Erythroblast (primary cell): ENCODE measurements at regions not wholly inside any gene's neighbourhood (a gene's known extent, or its start where the extent isn't known, plus 50 kb on each side); places are given as distances from the start of the nearest gene placed in this dataset.

Source experiments
- GATA1 ChIP-seq: IDR thresholded peaks from 2 replicates; pipeline ENCODE4 v1.6.1; 2011; ENCODE audit warnings: low read depth, mild to moderate bottlenecking, control low read depth, low read length, moderate library complexity
- POLR2A ChIP-seq: IDR thresholded peaks from 2 replicates; pipeline ENCODE4 v1.6.1; 2011; ENCODE audit warnings: mild to moderate bottlenecking, low read length

- TF ChIP-seq POLR2A = no peak
- TF ChIP-seq GATA1 = no peak
Observed at GRCh38 chr15:95930659-95931375, 399.7 kb upstream of the NR2F2 start.
